ENCODE measurements at regions not wholly inside any gene's neighbourhood (a gene's known extent, or its start where the extent isn't known, plus 50 kb on each side); places are given as distances from the start of the nearest gene placed in this dataset.

DNA sequence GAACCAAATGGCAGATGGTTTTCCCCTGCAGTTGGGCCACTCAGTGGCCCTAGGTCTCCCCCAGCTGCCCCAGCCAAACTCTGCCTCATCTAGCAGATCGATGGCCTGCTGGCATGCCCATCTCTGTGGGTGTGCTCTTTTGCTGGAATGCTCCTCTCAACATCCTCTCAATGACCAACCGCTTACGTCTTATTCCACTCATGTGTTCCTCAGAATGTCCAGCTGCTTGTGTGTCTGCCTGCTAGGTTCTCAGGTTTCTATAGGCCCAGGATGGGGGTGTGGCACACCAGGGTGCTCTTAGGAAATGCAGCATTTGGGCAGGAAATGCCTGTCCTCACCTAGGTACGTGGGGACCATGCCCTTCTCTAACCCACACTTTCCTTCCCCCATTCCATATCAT, 509.9 kb upstream of the SYNCRIP start:
- H3T11ph ChIP-seq (ENCODE audit: low read length) = no peak overlapping the region
- no peaks in the 10 kb centered on the region for H3K79me2 ChIP-seq (ENCODE audit: insufficient read depth, low read length)
- no peak overlapping the region for H4K8ac ChIP-seq (replicated peaks; ENCODE audit: insufficient read length, low read depth, low read length)
- no peaks in the 10 kb centered on the region for H3K9me3 ChIP-seq (ENCODE audit: control insufficient read depth, low read depth, low read length)
- no peak overlapping the region for H3K27ac ChIP-seq (ENCODE audit: insufficient read length, low read depth, low read length)
- no peak overlapping the region for H2BK12ac ChIP-seq (ENCODE audit: insufficient read length, low read depth, low read length)
- no peak for DNase-seq
- H3K4me1 ChIP-seq (ENCODE audit: insufficient read depth, low read length) = peaks cover 3% of the 10 kb centered on the region; the same call in 1 of the 2 replicates
- no peak overlapping the region for H2BK15ac ChIP-seq (ENCODE audit: low read depth, low read length)
- no CpG with 5 or more reads among the region's 4 CpGs for WGBS (ENCODE audit: extremely low coverage, insufficient read length, low lambda C conversion rate)
- no peak overlapping the region for H3K56ac ChIP-seq (ENCODE audit: insufficient read length, low read depth, low read length)
- no peaks in the 10 kb centered on the region for H3K36me3 Mint-ChIP-seq (ENCODE audit: insufficient read depth in 1 of 3, low read depth in 3 of 3)
- peaks cover 16 to 18% of the 10 kb centered on the region in 2 experiments for H3K4me1 Mint-ChIP-seq
- H2AK5ac ChIP-seq (ENCODE audit: insufficient read length, low read length) = no peak overlapping the region
- no peak overlapping the region for H3K9ac ChIP-seq (ENCODE audit: extremely low read depth, insufficient read length, low read length)
- peaks cover 24% of the 10 kb centered on the region for H3K27me3 Mint-ChIP-seq (ENCODE audit: low read depth)
- no peak overlapping the region for H3K18ac ChIP-seq (ENCODE audit: insufficient read length, low read depth, low read length)
- no peak overlapping the region for H3K4ac ChIP-seq (ENCODE audit: low read depth, low read length)
- H3K23me2 ChIP-seq (ENCODE audit: insufficient read length, low read depth, low read length, poor library complexity, severe bottlenecking) = no peaks in the 10 kb centered on the region
- no peak overlapping the region for H4K5ac ChIP-seq (ENCODE audit: insufficient read length, low read depth, low read length)
- no peak overlapping the region for H3K4me3 Mint-ChIP-seq
- H4K20me1 ChIP-seq (ENCODE audit: control insufficient read depth, insufficient read depth, insufficient read length) = no peaks in the 10 kb centered on the region
- no peak overlapping the region; a peak in 2 of 7 replicates for H3K27ac Mint-ChIP-seq
- no peak overlapping the region for H2BK120ac ChIP-seq (ENCODE audit: low read depth, low read length, poor library complexity, severe bottlenecking)
- H4K91ac ChIP-seq (ENCODE audit: insufficient read length, low read depth, low read length) = no peak overlapping the region
- no peaks in the 10 kb centered on the region for H3K27me3 ChIP-seq (ENCODE audit: insufficient read depth, low read length)
- H3K14ac ChIP-seq (ENCODE audit: insufficient read depth, low read length) = no peak overlapping the region
- H3K4me2 ChIP-seq (ENCODE audit: insufficient read depth, insufficient read length, low read length) = no peak overlapping the region
- H2BK5ac ChIP-seq (ENCODE audit: insufficient read length, low read length) = no peak overlapping the region
- no peak overlapping the region for H2AFZ ChIP-seq (ENCODE audit: low read length)
- no peaks in the 10 kb centered on the region for H3K79me1 ChIP-seq (ENCODE audit: insufficient read depth, low read depth, low read length, poor library complexity, severe bottlenecking)
- TF ChIP-seq, protein P1, sequence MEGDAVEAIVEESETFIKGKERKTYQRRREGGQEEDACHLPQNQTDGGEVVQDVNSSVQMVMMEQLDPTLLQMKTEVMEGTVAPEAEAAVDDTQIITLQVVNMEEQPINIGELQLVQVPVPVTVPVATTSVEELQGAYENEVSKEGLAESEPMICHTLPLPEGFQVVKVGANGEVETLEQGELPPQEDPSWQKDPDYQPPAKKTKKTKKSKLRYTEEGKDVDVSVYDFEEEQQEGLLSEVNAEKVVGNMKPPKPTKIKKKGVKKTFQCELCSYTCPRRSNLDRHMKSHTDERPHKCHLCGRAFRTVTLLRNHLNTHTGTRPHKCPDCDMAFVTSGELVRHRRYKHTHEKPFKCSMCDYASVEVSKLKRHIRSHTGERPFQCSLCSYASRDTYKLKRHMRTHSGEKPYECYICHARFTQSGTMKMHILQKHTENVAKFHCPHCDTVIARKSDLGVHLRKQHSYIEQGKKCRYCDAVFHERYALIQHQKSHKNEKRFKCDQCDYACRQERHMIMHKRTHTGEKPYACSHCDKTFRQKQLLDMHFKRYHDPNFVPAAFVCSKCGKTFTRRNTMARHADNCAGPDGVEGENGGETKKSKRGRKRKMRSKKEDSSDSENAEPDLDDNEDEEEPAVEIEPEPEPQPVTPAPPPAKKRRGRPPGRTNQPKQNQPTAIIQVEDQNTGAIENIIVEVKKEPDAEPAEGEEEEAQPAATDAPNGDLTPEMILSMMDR (conservative IDR thresholded peaks at IDR 0.05) = no peak
- no peak overlapping the region for H2BK20ac ChIP-seq (ENCODE audit: low read depth, low read length, poor library complexity, severe bottlenecking)
- H3K9me3 Mint-ChIP-seq = no peaks in the 10 kb centered on the region
- no peak overlapping the region for H3K23ac ChIP-seq (ENCODE audit: insufficient read length, low read depth, low read length)
